Ishikawa (cell line): ENCODE measurements at regions not wholly inside any gene's neighbourhood (a gene's known extent, or its start where the extent isn't known, plus 50 kb on each side); places are given as distances from the start of the nearest gene placed in this dataset.

ENCODE experiments used
- CEBPB ChIP-seq: IDR thresholded peaks from 2 replicates; pipeline ENCODE4 v1.6.1; 2012
- CREB1 ChIP-seq: IDR thresholded peaks from 2 replicates; pipeline ENCODE4 v1.6.1; 2012; ENCODE audit warnings: low read depth
- EGR1 ChIP-seq: IDR thresholded peaks from 2 replicates; pipeline ENCODE4 v1.6.1; 2012
- EP300 ChIP-seq: IDR thresholded peaks from 2 replicates; pipeline ENCODE4 v1.6.1; 2012; ENCODE audit warnings: borderline replicate concordance
- FOXM1 ChIP-seq: IDR thresholded peaks from 2 replicates; pipeline ENCODE4 v1.6.1; 2012; ENCODE audit warnings: low read depth, borderline replicate concordance
- NFIC ChIP-seq: IDR thresholded peaks from 2 replicates; pipeline ENCODE4 v1.6.1; 2012
- RAD21 ChIP-seq: IDR thresholded peaks from 2 replicates; pipeline ENCODE4 v1.6.1; 2012; ENCODE audit warnings: low read depth
- TAF1 ChIP-seq: IDR thresholded peaks from 2 replicates; pipeline ENCODE4 v1.6.1; 2012; ENCODE audit warnings: low read depth, mild to moderate bottlenecking
- TCF12 ChIP-seq: IDR thresholded peaks from 2 replicates; pipeline ENCODE4 v1.6.1; 2012; ENCODE audit warnings: low read depth
- TEAD4 ChIP-seq: IDR thresholded peaks from 2 replicates; pipeline ENCODE4 v1.6.1; 2012
- YY1 ChIP-seq: IDR thresholded peaks from 2 replicates; pipeline ENCODE4 v1.6.1; 2012; ENCODE audit warnings: low read depth
- ZBTB7A ChIP-seq: IDR thresholded peaks from 2 replicates; pipeline ENCODE4 v1.6.1; 2012; ENCODE audit warnings: low read depth
- TF ChIP-seq, protein P1 (sequence below): IDR thresholded peaks from 2 replicates; pipeline ENCODE4 v1.6.1; 2012
- TF ChIP-seq, protein P2 (sequence below): IDR thresholded peaks from 2 replicates; pipeline ENCODE4 v1.6.1; 2012; ENCODE audit warnings: low read depth, mild to moderate bottlenecking
- TF ChIP-seq, protein P3 (sequence below): IDR thresholded peaks from 2 replicates; pipeline ENCODE4 v1.6.1; 2012

DNA sequence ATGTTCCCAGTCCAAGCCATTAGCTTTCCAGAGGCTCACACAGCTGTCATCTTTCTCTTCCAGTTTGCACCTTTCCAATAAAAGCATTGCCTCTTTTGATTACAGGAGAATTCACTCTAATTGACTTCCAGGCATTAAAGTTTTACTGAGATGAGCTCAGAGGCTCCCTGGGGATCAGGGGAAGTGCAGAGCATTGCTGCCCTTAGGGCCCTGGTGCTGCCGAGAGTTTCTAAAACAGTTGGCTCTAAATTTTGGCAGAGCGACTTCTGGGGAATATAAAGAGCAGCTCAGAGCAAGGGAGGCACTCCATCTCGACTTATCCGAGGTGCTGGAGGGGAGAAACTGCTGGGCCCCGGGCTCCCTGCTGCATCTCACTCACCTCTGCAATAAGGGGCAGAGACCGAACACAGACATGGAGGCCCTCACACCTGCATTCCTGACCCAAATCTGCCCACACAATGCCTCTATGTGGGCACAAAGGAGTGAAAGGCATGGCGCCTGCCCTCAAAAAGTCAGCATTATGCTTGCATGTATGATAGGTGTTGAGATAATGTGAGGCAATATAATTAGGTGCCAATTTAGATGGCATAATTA, 61.7 kb downstream of the SCN11A start:
- TF ChIP-seq EGR1 (no peak), CREB1 (no peak), TAF1 (no peak), NFIC (no peak), CEBPB (no peak), ZBTB7A (no peak), YY1 (no peak), RAD21 (no peak), EP300 (no peak), FOXM1 (no peak)
- TF ChIP-seq, protein P1, sequence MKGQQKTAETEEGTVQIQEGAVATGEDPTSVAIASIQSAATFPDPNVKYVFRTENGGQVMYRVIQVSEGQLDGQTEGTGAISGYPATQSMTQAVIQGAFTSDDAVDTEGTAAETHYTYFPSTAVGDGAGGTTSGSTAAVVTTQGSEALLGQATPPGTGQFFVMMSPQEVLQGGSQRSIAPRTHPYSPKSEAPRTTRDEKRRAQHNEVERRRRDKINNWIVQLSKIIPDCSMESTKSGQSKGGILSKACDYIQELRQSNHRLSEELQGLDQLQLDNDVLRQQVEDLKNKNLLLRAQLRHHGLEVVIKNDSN = no peak
- TF ChIP-seq, protein P2, sequence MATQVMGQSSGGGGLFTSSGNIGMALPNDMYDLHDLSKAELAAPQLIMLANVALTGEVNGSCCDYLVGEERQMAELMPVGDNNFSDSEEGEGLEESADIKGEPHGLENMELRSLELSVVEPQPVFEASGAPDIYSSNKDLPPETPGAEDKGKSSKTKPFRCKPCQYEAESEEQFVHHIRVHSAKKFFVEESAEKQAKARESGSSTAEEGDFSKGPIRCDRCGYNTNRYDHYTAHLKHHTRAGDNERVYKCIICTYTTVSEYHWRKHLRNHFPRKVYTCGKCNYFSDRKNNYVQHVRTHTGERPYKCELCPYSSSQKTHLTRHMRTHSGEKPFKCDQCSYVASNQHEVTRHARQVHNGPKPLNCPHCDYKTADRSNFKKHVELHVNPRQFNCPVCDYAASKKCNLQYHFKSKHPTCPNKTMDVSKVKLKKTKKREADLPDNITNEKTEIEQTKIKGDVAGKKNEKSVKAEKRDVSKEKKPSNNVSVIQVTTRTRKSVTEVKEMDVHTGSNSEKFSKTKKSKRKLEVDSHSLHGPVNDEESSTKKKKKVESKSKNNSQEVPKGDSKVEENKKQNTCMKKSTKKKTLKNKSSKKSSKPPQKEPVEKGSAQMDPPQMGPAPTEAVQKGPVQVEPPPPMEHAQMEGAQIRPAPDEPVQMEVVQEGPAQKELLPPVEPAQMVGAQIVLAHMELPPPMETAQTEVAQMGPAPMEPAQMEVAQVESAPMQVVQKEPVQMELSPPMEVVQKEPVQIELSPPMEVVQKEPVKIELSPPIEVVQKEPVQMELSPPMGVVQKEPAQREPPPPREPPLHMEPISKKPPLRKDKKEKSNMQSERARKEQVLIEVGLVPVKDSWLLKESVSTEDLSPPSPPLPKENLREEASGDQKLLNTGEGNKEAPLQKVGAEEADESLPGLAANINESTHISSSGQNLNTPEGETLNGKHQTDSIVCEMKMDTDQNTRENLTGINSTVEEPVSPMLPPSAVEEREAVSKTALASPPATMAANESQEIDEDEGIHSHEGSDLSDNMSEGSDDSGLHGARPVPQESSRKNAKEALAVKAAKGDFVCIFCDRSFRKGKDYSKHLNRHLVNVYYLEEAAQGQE = no peak
- TF ChIP-seq, protein P3, sequence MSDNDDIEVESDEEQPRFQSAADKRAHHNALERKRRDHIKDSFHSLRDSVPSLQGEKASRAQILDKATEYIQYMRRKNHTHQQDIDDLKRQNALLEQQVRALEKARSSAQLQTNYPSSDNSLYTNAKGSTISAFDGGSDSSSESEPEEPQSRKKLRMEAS = no peak

DNA sequence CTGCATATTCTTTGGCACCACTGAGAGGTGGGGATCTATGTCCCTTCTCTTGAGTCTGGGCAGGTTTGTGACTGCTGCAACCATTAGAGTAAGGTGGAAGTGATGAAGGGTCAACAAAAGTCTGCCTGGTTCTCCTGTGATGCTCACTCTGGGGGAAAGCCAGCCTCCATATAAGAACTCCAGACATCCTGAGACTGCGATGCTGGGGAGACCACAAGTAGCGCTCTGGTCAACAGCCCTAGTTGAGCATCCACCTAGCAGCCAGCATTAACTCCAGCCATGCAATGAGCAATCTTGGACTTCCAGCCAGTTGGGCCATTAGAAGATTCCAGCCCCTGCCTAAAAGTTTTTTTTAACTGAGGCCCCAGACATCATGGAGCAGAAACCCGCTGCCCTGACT, 62.8 kb downstream of the SCN11A start:
- TF ChIP-seq RAD21 = no peak
- TF ChIP-seq TCF12 = no peak
- TF ChIP-seq EP300 = no peak
- TF ChIP-seq, protein P2 = no peak
- no peak for TF ChIP-seq FOXM1
- TF ChIP-seq EGR1 = no peak
- TF ChIP-seq TAF1 = no peak

DNA sequence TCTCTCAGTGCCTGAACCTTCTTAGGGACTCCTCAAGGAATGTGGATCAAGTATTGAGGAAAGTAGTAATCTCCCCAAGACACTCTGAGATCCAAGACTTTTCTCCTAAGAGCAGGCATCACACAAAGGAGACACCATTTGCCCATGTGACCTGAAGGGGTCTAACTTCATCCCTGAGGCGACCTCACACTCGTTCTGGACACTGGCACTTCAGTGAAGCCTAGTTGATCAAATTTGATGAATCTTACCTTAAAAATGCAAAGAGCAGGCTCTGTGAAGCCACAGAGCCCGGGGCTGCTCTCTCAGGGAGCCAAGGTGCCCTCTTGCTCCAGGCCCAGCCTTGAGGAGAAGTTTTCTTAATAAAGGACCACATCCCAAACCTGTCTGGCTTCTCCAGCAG, 64.3 kb downstream of the SCN11A start:
- TF ChIP-seq NFIC (no peak), EP300 (no peak), FOXM1 (no peak), TAF1 (no peak), ZBTB7A (no peak), YY1 (no peak), EGR1 (no peak), TCF12 (no peak), CEBPB (no peak), RAD21 (no peak)
- TF ChIP-seq, protein P3 = no peak
- TF ChIP-seq, protein P2 = no peak

DNA sequence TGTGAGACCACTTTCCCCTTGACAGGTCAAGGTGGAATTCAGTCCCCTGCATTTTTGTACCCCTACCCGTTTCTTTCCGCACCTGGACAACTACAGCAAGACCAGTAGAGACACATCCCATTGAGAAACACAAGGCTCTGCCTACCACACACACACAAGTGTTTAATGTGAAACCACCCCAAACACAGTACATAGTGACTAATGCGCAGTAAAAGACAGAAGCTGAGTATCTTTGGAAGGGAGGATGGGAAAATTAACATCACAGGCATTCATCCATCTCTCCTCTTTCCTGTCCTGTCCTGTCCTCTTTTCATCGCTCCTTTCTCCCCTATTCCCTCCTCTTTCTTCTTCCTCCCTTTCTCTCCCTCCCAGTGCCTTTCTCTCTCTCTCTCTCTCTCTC, 64.8 kb downstream of the SCN11A start:
- TF ChIP-seq EGR1 = no peak
- TF ChIP-seq TAF1 = no peak
- TF ChIP-seq ZBTB7A = no peak
- no peak for TF ChIP-seq TEAD4
- TF ChIP-seq YY1 = no peak
- TF ChIP-seq CREB1 = no peak
- no peak for TF ChIP-seq EP300
- TF ChIP-seq CEBPB = no peak
- TF ChIP-seq, protein P2 = no peak
- TF ChIP-seq, protein P3 = no peak
- TF ChIP-seq FOXM1 = no peak
- no peak for TF ChIP-seq NFIC
- no peak for TF ChIP-seq TCF12
- no peak for TF ChIP-seq RAD21
- TF ChIP-seq, protein P1 = no peak
